ENCODE measurements at regions not wholly inside any gene's neighbourhood (a gene's known extent, or its start where the extent isn't known, plus 50 kb on each side); places are given as distances from the start of the nearest gene placed in this dataset.

GRCh38 chr3:62936626-62937254 is 61.5 kb upstream of the CADPS start:
- Histone ChIP-seq H3K4me1 (ENCODE audit: control insufficient read depth in 1 of 2, insufficient read depth in 2 of 2, low read length in 2 of 2) (peaks cover 0 to 6% of the 10 kb centered on the region in 2 experiments), H3K4ac (ENCODE audit: low read depth, low read length) (no peak overlapping the region), H3K27me3 (ENCODE audit: insufficient read depth, low read length) (no peaks in the 10 kb centered on the region), H2BK12ac (ENCODE audit: low read length) (no peak overlapping the region), H3K9ac (ENCODE audit: low read length) (no peak overlapping the region), H2BK120ac (ENCODE audit: insufficient read depth, low read length, poor library complexity) (no peak overlapping the region), H4K91ac (ENCODE audit: low read depth, low read length) (no peak overlapping the region), H3K79me1 (ENCODE audit: low read length) (no peaks in the 10 kb centered on the region), H3K36me3 (ENCODE audit: control insufficient read depth in 1 of 2, insufficient read depth in 2 of 2, low read length in 2 of 2) (no peaks in the 10 kb centered on the region), H3K27ac (ENCODE audit: low read depth, low read length) (no peak overlapping the region), H3K23ac (ENCODE audit: low read length) (no peak overlapping the region), H2AFZ (ENCODE audit: insufficient read depth, low read length, poor library complexity) (no peak overlapping the region), H4K12ac (ENCODE audit: low read depth, low read length) (no peak overlapping the region), H2AK5ac (ENCODE audit: low read length) (no peak overlapping the region), H4K8ac (ENCODE audit: low read depth, low read length) (no peak overlapping the region), H3K9me3 (ENCODE audit: insufficient read depth, low read depth, low read length) (no peaks in the 10 kb centered on the region), H3K79me2 (ENCODE audit: control insufficient read depth, insufficient read depth, low read length, poor library complexity) (no peaks in the 10 kb centered on the region), H3K18ac (ENCODE audit: low read length) (no peak overlapping the region), H3K4me2 (ENCODE audit: low read length) (no peak overlapping the region), H3K4me3 (ENCODE audit: low read depth, low read length) (no peak overlapping the region), H3K14ac (ENCODE audit: low read length) (no peak overlapping the region), H2BK5ac (ENCODE audit: low read depth, low read length, poor library complexity) (no peak overlapping the region)
- no CpG with 5 or more reads among the region's 5 CpGs for WGBS (ENCODE audit: extremely low coverage, insufficient coverage, insufficient read length)
- DNase-seq: no peak

- no peaks in the 10 kb centered on the region for H3K9me3 ChIP-seq (ENCODE audit: insufficient read depth, low read depth, low read length)
- H2BK120ac ChIP-seq (ENCODE audit: insufficient read depth, low read length, poor library complexity): no peak overlapping the region
- no peak overlapping the region for H2AK5ac ChIP-seq (ENCODE audit: low read length)
- H4K12ac ChIP-seq (ENCODE audit: low read depth, low read length): no peak overlapping the region
- no peak overlapping the region for H4K91ac ChIP-seq (ENCODE audit: low read depth, low read length)
- no peak overlapping the region for H3K4ac ChIP-seq (ENCODE audit: low read depth, low read length)
- no peaks in the 10 kb centered on the region for H3K36me3 ChIP-seq (ENCODE audit: control insufficient read depth in 1 of 2, insufficient read depth in 2 of 2, low read length in 2 of 2)
- H2BK12ac ChIP-seq (ENCODE audit: low read length): no peak overlapping the region
- no peak overlapping the region for H3K4me2 ChIP-seq (ENCODE audit: low read length)
- no peak overlapping the region for H3K23ac ChIP-seq (ENCODE audit: low read length)
- H3K4me3 ChIP-seq (ENCODE audit: low read depth, low read length): no peak overlapping the region
- no peaks in the 10 kb centered on the region for H3K27me3 ChIP-seq (ENCODE audit: insufficient read depth, low read length)
- no CpG with 5 or more reads among the region's 2 CpGs for WGBS (ENCODE audit: extremely low coverage, insufficient coverage, insufficient read length)
- H3K14ac ChIP-seq (ENCODE audit: low read length): no peak overlapping the region
- no peak for DNase-seq
- no peak overlapping the region for H3K27ac ChIP-seq (ENCODE audit: low read depth, low read length)
- peaks cover 0 to 6% of the 10 kb centered on the region in 2 experiments for H3K4me1 ChIP-seq (ENCODE audit: control insufficient read depth in 1 of 2, insufficient read depth in 2 of 2, low read length in 2 of 2)
- no peak overlapping the region for H2BK5ac ChIP-seq (ENCODE audit: low read depth, low read length, poor library complexity)
- H3K18ac ChIP-seq (ENCODE audit: low read length): no peak overlapping the region
- H2AFZ ChIP-seq (ENCODE audit: insufficient read depth, low read length, poor library complexity): no peak overlapping the region
- no peak overlapping the region for H3K9ac ChIP-seq (ENCODE audit: low read length)
- no peaks in the 10 kb centered on the region for H3K79me1 ChIP-seq (ENCODE audit: low read length)
- no peaks in the 10 kb centered on the region for H3K79me2 ChIP-seq (ENCODE audit: control insufficient read depth, insufficient read depth, low read length, poor library complexity)
- H4K8ac ChIP-seq (ENCODE audit: low read depth, low read length): no peak overlapping the region
These were observed 63.4 kb upstream of the CADPS start for GRCh38 chr3:62938583-62938982.

GRCh38 chr3:62939707-62940106 is 64.5 kb upstream of the CADPS start:
- Histone ChIP-seq H3K4me2 (ENCODE audit: low read length) (no peak overlapping the region), H3K79me2 (ENCODE audit: control insufficient read depth, insufficient read depth, low read length, poor library complexity) (no peaks in the 10 kb centered on the region), H3K27ac (ENCODE audit: low read depth, low read length) (no peak overlapping the region), H4K91ac (ENCODE audit: low read depth, low read length) (no peak overlapping the region), H2BK5ac (ENCODE audit: low read depth, low read length, poor library complexity) (no peak overlapping the region), H3K36me3 (ENCODE audit: control insufficient read depth in 1 of 2, insufficient read depth in 2 of 2, low read length in 2 of 2) (no peaks in the 10 kb centered on the region), H3K79me1 (ENCODE audit: low read length) (no peaks in the 10 kb centered on the region), H3K27me3 (ENCODE audit: insufficient read depth, low read length) (no peaks in the 10 kb centered on the region), H3K23ac (ENCODE audit: low read length) (no peak overlapping the region), H4K12ac (ENCODE audit: low read depth, low read length) (no peak overlapping the region), H3K18ac (ENCODE audit: low read length) (no peak overlapping the region), H2AK5ac (ENCODE audit: low read length) (no peak overlapping the region), H3K4me3 (ENCODE audit: low read depth, low read length) (no peak overlapping the region), H2BK12ac (ENCODE audit: low read length) (no peak overlapping the region), H3K9ac (ENCODE audit: low read length) (no peak overlapping the region), H2AFZ (ENCODE audit: insufficient read depth, low read length, poor library complexity) (no peak overlapping the region), H3K4me1 (ENCODE audit: control insufficient read depth in 1 of 2, insufficient read depth in 2 of 2, low read length in 2 of 2) (peaks cover 0 to 6% of the 10 kb centered on the region in 2 experiments), H3K9me3 (ENCODE audit: insufficient read depth, low read depth, low read length) (no peaks in the 10 kb centered on the region), H4K8ac (ENCODE audit: low read depth, low read length) (no peak overlapping the region), H3K4ac (ENCODE audit: low read depth, low read length) (no peak overlapping the region), H3K14ac (ENCODE audit: low read length) (no peak overlapping the region), H2BK120ac (ENCODE audit: insufficient read depth, low read length, poor library complexity) (no peak overlapping the region)
- WGBS (ENCODE audit: extremely low coverage, insufficient coverage, insufficient read length): no CpG with 5 or more reads among the region's 8 CpGs
- no peak for DNase-seq

GRCh38 chr3:62940771-62941563 is 65.8 kb upstream of the CADPS start:
- H3K4me2 ChIP-seq (ENCODE audit: low read length): no peak overlapping the region
- H2BK120ac ChIP-seq (ENCODE audit: insufficient read depth, low read length, poor library complexity): no peak overlapping the region
- H3K4me3 ChIP-seq (ENCODE audit: low read depth, low read length): no peak overlapping the region
- H4K8ac ChIP-seq (ENCODE audit: low read depth, low read length): no peak overlapping the region
- H3K4ac ChIP-seq (ENCODE audit: low read depth, low read length): no peak overlapping the region
- H3K4me1 ChIP-seq (ENCODE audit: control insufficient read depth in 1 of 2, insufficient read depth in 2 of 2, low read length in 2 of 2): peaks cover 0 to 4% of the 10 kb centered on the region in 2 experiments
- H3K23ac ChIP-seq (ENCODE audit: low read length): no peak overlapping the region
- H3K9me3 ChIP-seq (ENCODE audit: insufficient read depth, low read depth, low read length): no peaks in the 10 kb centered on the region
- no peak overlapping the region for H3K9ac ChIP-seq (ENCODE audit: low read length)
- H2AFZ ChIP-seq (ENCODE audit: insufficient read depth, low read length, poor library complexity): no peak overlapping the region
- H2BK5ac ChIP-seq (ENCODE audit: low read depth, low read length, poor library complexity): no peak overlapping the region
- H3K27me3 ChIP-seq (ENCODE audit: insufficient read depth, low read length): no peaks in the 10 kb centered on the region
- no peaks in the 10 kb centered on the region for H3K79me2 ChIP-seq (ENCODE audit: control insufficient read depth, insufficient read depth, low read length, poor library complexity)
- H4K12ac ChIP-seq (ENCODE audit: low read depth, low read length): no peak overlapping the region
- no peak overlapping the region for H2AK5ac ChIP-seq (ENCODE audit: low read length)
- H4K91ac ChIP-seq (ENCODE audit: low read depth, low read length): no peak overlapping the region
- no peak overlapping the region for H3K14ac ChIP-seq (ENCODE audit: low read length)
- no peak overlapping the region for H2BK12ac ChIP-seq (ENCODE audit: low read length)
- no peaks in the 10 kb centered on the region for H3K36me3 ChIP-seq (ENCODE audit: control insufficient read depth in 1 of 2, insufficient read depth in 2 of 2, low read length in 2 of 2)
- H3K18ac ChIP-seq (ENCODE audit: low read length): no peak overlapping the region
- DNase-seq: no peak
- WGBS (ENCODE audit: extremely low coverage, insufficient coverage, insufficient read length): no CpG with 5 or more reads among the region's 8 CpGs
- no peaks in the 10 kb centered on the region for H3K79me1 ChIP-seq (ENCODE audit: low read length)
- H3K27ac ChIP-seq (ENCODE audit: low read depth, low read length): no peak overlapping the region

Measured in trophoblast cell (in vitro differentiated cells and primary cell).